ENCODE measurements at regions not wholly inside any gene's neighbourhood (a gene's known extent, or its start where the extent isn't known, plus 50 kb on each side); places are given as distances from the start of the nearest gene placed in this dataset.

DNA sequence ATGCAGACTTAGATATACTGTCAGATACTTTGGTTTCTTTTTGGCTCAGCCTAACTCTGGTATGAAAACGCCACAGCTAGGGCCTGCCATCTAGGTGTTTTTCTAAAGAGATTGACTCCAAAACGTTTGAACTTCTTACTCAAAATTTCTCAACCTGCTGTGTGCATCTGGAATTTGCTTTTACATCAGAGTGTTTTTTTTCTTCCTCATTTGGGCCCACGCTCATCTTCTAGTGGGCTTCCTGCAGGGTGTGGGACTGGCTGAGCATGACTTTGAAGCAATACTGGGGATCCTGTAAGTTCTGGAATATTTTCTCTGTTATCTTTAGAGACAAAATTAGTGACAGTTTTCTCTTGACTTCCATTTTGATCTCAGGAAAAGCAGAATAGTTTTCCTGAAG, 117.8 kb downstream of the NR1D2 start:
- TF ChIP-seq EZH2 (IDR thresholded peaks at IDR 0.05; ENCODE audit: insufficient read depth, poor library complexity, severe bottlenecking), result no peak
- TF ChIP-seq EZH2phosphoT487 (IDR thresholded peaks at IDR 0.05; ENCODE audit: insufficient read depth, low read depth), result no peak

Data from GM23248 (cell line).